H9 (cell line): ENCODE measurements at regions not wholly inside any gene's neighbourhood (a gene's known extent, or its start where the extent isn't known, plus 50 kb on each side); places are given as distances from the start of the nearest gene placed in this dataset.

Experiments
- DNase-seq: peaks from one replicate; pipeline ENCODE4 v3.0.0-alpha.2; 2017
- H2AFZ ChIP-seq: one replicate; pipeline ENCODE4 v1.6.1; 2013; ENCODE audit warnings: mild to moderate bottlenecking, low read length, control low read depth, moderate library complexity
- H2AK5ac ChIP-seq: 2 replicates; pipeline ENCODE4 v1.6.1; 2013; ENCODE audit warnings: low read length, control low read depth, mixed read lengths; ENCODE audit not compliant: insufficient read length
- H2BK120ac ChIP-seq: one replicate; pipeline ENCODE4 v1.6.1; 2013; ENCODE audit warnings: low read depth, mild to moderate bottlenecking, low read length, control low read depth, inconsistent platforms; ENCODE audit not compliant: poor library complexity, severe bottlenecking
- H2BK12ac ChIP-seq: 2 replicates; pipeline ENCODE4 v1.6.1; 2013; ENCODE audit warnings: low read length, control low read depth, mixed read lengths, low read depth; ENCODE audit not compliant: insufficient read length
- H2BK15ac ChIP-seq: 2 replicates; pipeline ENCODE4 v1.6.1; 2013; ENCODE audit warnings: low read depth, low read length, control low read depth
- H2BK20ac ChIP-seq: one replicate; pipeline ENCODE4 v1.6.1; 2013; ENCODE audit warnings: low read depth, mild to moderate bottlenecking, low read length, control low read depth, inconsistent platforms; ENCODE audit not compliant: poor library complexity, severe bottlenecking
- H2BK5ac ChIP-seq: 2 replicates; pipeline ENCODE4 v1.6.1; 2013; ENCODE audit warnings: low read length, control low read depth, mixed read lengths; ENCODE audit not compliant: insufficient read length
- H3K14ac ChIP-seq: 2 replicates; pipeline ENCODE4 v1.6.1; 2013; ENCODE audit warnings: low read length, control low read depth; ENCODE audit not compliant: insufficient read depth
- H3K18ac ChIP-seq: 2 replicates; pipeline ENCODE4 v1.6.1; 2013; ENCODE audit warnings: low read depth, mild to moderate bottlenecking, mixed read lengths, low read length, control low read depth; ENCODE audit not compliant: insufficient read length
- H3K23ac ChIP-seq: 2 replicates; pipeline ENCODE4 v1.6.1; 2013; ENCODE audit warnings: low read length, control low read depth, mixed read lengths, low read depth; ENCODE audit not compliant: insufficient read length
- H3K23me2 ChIP-seq: 2 replicates; pipeline ENCODE4 v1.6.1; 2013; ENCODE audit warnings: low read depth, mild to moderate bottlenecking, mixed read lengths, low read length, control low read depth; ENCODE audit not compliant: insufficient read length, poor library complexity, severe bottlenecking
- H3K27ac ChIP-seq: 2 replicates; pipeline ENCODE4 v1.5.1; 2013; ENCODE audit warnings: low read length, control low read depth, mixed read lengths, low read depth; ENCODE audit not compliant: insufficient read length
- H3K27me3 ChIP-seq: 2 replicates; pipeline ENCODE4 v1.6.1; 2013; ENCODE audit warnings: low read length, control low read depth, inconsistent platforms; ENCODE audit not compliant: insufficient read depth
- H3K4ac ChIP-seq: 2 replicates; pipeline ENCODE4 v1.6.1; 2013; ENCODE audit warnings: low read depth, mild to moderate bottlenecking, control low read depth, inconsistent platforms, low read length, moderate library complexity
- H3K4me1 ChIP-seq: 2 replicates; pipeline ENCODE4 v1.6.1; 2013; ENCODE audit warnings: low read length, control low read depth, inconsistent platforms; ENCODE audit not compliant: insufficient read depth
- H3K4me2 ChIP-seq: 2 replicates; pipeline ENCODE4 v1.6.1; 2013; ENCODE audit warnings: low read length, control low read depth, mixed read lengths; ENCODE audit not compliant: insufficient read length, insufficient read depth
- H3K56ac ChIP-seq: 2 replicates; pipeline ENCODE4 v1.6.1; 2013; ENCODE audit warnings: low read depth, mild to moderate bottlenecking, mixed read lengths, low read length, control low read depth; ENCODE audit not compliant: insufficient read length
- H3K79me1 ChIP-seq: 2 replicates; pipeline ENCODE4 v1.6.1; 2013; ENCODE audit warnings: low read depth, mild to moderate bottlenecking, moderate library complexity, low read length, control low read depth, inconsistent platforms; ENCODE audit not compliant: insufficient read depth, poor library complexity, severe bottlenecking
- H3K79me2 ChIP-seq: 2 replicates; pipeline ENCODE4 v1.6.1; 2013; ENCODE audit warnings: low read length, control low read depth, inconsistent platforms; ENCODE audit not compliant: insufficient read depth
- H3K9ac ChIP-seq: 2 replicates; pipeline ENCODE4 v1.6.1; 2013; ENCODE audit warnings: low read length, control low read depth, mixed read lengths; ENCODE audit not compliant: insufficient read length; ENCODE audit errors: extremely low read depth
- H3K9me3 ChIP-seq: one replicate; pipeline ENCODE4 v1.6.1; 2013; ENCODE audit warnings: low read depth, low read length, inconsistent platforms; ENCODE audit not compliant: control insufficient read depth
- H3T11ph ChIP-seq: one replicate; pipeline ENCODE4 v1.6.1; 2013; ENCODE audit warnings: mild to moderate bottlenecking, low read length, control low read depth, inconsistent platforms
- H4K20me1 ChIP-seq: one replicate; pipeline ENCODE4 v1.6.1; 2013; ENCODE audit not compliant: control insufficient read depth, insufficient read length, insufficient read depth
- H4K5ac ChIP-seq: 2 replicates; pipeline ENCODE4 v1.6.1; 2013; ENCODE audit warnings: low read depth, mild to moderate bottlenecking, mixed read lengths, low read length, control low read depth; ENCODE audit not compliant: insufficient read length
- H4K8ac ChIP-seq: replicated peaks from 2 replicates; pipeline ENCODE4 v1.6.1; 2013; ENCODE audit warnings: low read length, control low read depth, mixed read lengths, low read depth; ENCODE audit not compliant: insufficient read length
- H4K91ac ChIP-seq: 2 replicates; pipeline ENCODE4 v1.6.1; 2013; ENCODE audit warnings: low read depth, mild to moderate bottlenecking, moderate library complexity, mixed read lengths, low read length, control low read depth; ENCODE audit not compliant: insufficient read length
- H3K27ac Mint-ChIP-seq, 3 experiments: 2 replicates in 2 of 3; 3 replicates in 1 of 3; pipeline ENCODE4 v1.8.0; 2020 to 2021; ENCODE audit warnings: mixed read lengths in 3 of 3, mild to moderate bottlenecking in 1 of 3, moderate library complexity in 1 of 3
- H3K27me3 Mint-ChIP-seq: 2 replicates; pipeline ENCODE4 v1.8.0; 2021; ENCODE audit warnings: low read depth, mild to moderate bottlenecking, moderate library complexity, mixed read lengths
- H3K36me3 Mint-ChIP-seq, 3 experiments: 2 replicates in 2 of 3; 3 replicates in 1 of 3; pipeline ENCODE4 v1.8.0; 2020 to 2021; ENCODE audit warnings: low read depth in 3 of 3, mixed read lengths in 3 of 3; ENCODE audit not compliant: insufficient read depth in 1 of 3
- H3K4me1 Mint-ChIP-seq, 2 experiments: 2 replicates each; pipeline ENCODE4 v1.8.0; 2020; ENCODE audit warnings: mixed read lengths in 2 of 2
- H3K4me3 Mint-ChIP-seq, 2 experiments: 2 replicates in 1 of 2; 3 replicates in 1 of 2; pipeline ENCODE4 v1.8.0; 2020 to 2021; ENCODE audit warnings: mild to moderate bottlenecking in 2 of 2, mixed read lengths in 2 of 2, moderate library complexity in 1 of 2
- H3K9me3 Mint-ChIP-seq, 2 experiments: 2 replicates in 1 of 2; 3 replicates in 1 of 2; pipeline ENCODE4 v1.8.0; 2020; ENCODE audit warnings: mild to moderate bottlenecking in 2 of 2, mixed read lengths in 2 of 2, moderate library complexity in 1 of 2
- CTCF ChIP-seq: fragments of 200-600 bp; sonication (generic); conservative IDR thresholded peaks from 3 replicates; pipeline ENCODE4 v1.8.0; 2021; ENCODE audit warnings: antibody characterized with exemption, mild to moderate bottlenecking
- WGBS: extraction: QIAGEN DNeasy Blood & Tissue Kit; methylation state at CpG from one replicate; pipeline ENCODE4 v1.1.7; 2013; ENCODE audit warnings: missing lambda C conversion rate, low lambda C conversion rate, mixed read lengths; ENCODE audit not compliant: insufficient read length; ENCODE audit errors: extremely low coverage; 5-methylcytosine and 5-hydroxymethylcytosine counted together

- no peak overlapping the region for H3K4ac ChIP-seq
- no peak overlapping the region for H2BK20ac ChIP-seq
- H2BK15ac ChIP-seq, result no peak overlapping the region
- H2BK5ac ChIP-seq, result no peak overlapping the region
- no peak overlapping the region for H3K14ac ChIP-seq
- no peaks in the 10 kb centered on the region for H3K79me1 ChIP-seq
- no peak overlapping the region for H3K9ac ChIP-seq
- H3K4me1 ChIP-seq, result no peaks in the 10 kb centered on the region
- no peak overlapping the region for H3K27ac ChIP-seq
- no peak overlapping the region for H3T11ph ChIP-seq
- no peaks in the 10 kb centered on the region for H4K20me1 ChIP-seq
- H3K23me2 ChIP-seq, result no peaks in the 10 kb centered on the region
- Mint-ChIP-seq H3K27me3 (no peaks in the 10 kb centered on the region), H3K27ac (no peak overlapping the region), H3K4me3 (no peak overlapping the region), H3K36me3 (no peaks in the 10 kb centered on the region), H3K9me3 (no peaks in the 10 kb centered on the region; a peak in 1 of 5 replicates), H3K4me1 (no peaks in the 10 kb centered on the region)
- no peaks in the 10 kb centered on the region for H3K27me3 ChIP-seq
- no peak overlapping the region for H2AK5ac ChIP-seq
- H2BK12ac ChIP-seq, result no peak overlapping the region
- H3K4me2 ChIP-seq, result no peak overlapping the region
- H2AFZ ChIP-seq, result no peak overlapping the region
- WGBS, result no CpG with 5 or more reads among the region's 7 CpGs
- no peak overlapping the region for H3K18ac ChIP-seq
- no peaks in the 10 kb centered on the region for H3K79me2 ChIP-seq
- H4K5ac ChIP-seq, result no peak overlapping the region
- no peaks in the 10 kb centered on the region for H3K9me3 ChIP-seq
- H3K56ac ChIP-seq, result no peak overlapping the region
- H2BK120ac ChIP-seq, result no peak overlapping the region
- no peak overlapping the region for H3K23ac ChIP-seq
- no peak for TF ChIP-seq CTCF
- no peak for DNase-seq
- H4K91ac ChIP-seq, result no peak overlapping the region
- no peak overlapping the region for H4K8ac ChIP-seq
Observed at GRCh38 chr7:46909601-46910051, 672.3 kb downstream of the TNS3 start.
